ENCODE measurements at regions not wholly inside any gene's neighbourhood (a gene's known extent, or its start where the extent isn't known, plus 50 kb on each side); places are given as distances from the start of the nearest gene placed in this dataset.

- TF ChIP-seq, protein P1, sequence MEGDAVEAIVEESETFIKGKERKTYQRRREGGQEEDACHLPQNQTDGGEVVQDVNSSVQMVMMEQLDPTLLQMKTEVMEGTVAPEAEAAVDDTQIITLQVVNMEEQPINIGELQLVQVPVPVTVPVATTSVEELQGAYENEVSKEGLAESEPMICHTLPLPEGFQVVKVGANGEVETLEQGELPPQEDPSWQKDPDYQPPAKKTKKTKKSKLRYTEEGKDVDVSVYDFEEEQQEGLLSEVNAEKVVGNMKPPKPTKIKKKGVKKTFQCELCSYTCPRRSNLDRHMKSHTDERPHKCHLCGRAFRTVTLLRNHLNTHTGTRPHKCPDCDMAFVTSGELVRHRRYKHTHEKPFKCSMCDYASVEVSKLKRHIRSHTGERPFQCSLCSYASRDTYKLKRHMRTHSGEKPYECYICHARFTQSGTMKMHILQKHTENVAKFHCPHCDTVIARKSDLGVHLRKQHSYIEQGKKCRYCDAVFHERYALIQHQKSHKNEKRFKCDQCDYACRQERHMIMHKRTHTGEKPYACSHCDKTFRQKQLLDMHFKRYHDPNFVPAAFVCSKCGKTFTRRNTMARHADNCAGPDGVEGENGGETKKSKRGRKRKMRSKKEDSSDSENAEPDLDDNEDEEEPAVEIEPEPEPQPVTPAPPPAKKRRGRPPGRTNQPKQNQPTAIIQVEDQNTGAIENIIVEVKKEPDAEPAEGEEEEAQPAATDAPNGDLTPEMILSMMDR (IDR thresholded peaks at IDR 0.05), result no peak
- no peak for TF ChIP-seq POLR2A (IDR thresholded peaks at IDR 0.05)
- H3K27me3 ChIP-seq, result no peaks in the 10 kb centered on the region
- no peaks in the 10 kb centered on the region for H3K9me3 ChIP-seq (replicated peaks in 1 of 3)
- H3K4me1 ChIP-seq (replicated peaks in 1 of 2), result no peaks in the 10 kb centered on the region
- no peaks in the 10 kb centered on the region for H3K36me3 ChIP-seq (replicated peaks in 1 of 2)
- H3K4me3 ChIP-seq, result no peak overlapping the region
- H3K27ac ChIP-seq, result no peak overlapping the region
- intact Hi-C loops (cut with DNase I), result no loop called here
- WGBS, 4 donors, result 71 to 83% (median 75%) methylated on average over 3 of the region's 3 CpGs
- no peak for DNase-seq
These were observed 219.2 kb downstream of the MC4R start for GRCh38 chr18:60153376-60153775.

GRCh38 chr18:60149316-60149715 lies 223.3 kb downstream of the MC4R start:
- no peaks in the 10 kb centered on the region for H3K9me3 ChIP-seq (replicated peaks in 1 of 3)
- TF ChIP-seq, protein P1 (IDR thresholded peaks at IDR 0.05), result no peak
- TF ChIP-seq POLR2A (IDR thresholded peaks at IDR 0.05), result no peak
- 91 to 97% (median 94%) methylated on average over 5 of the region's 5 CpGs for WGBS, 4 donors
- no peak for DNase-seq
- no peak overlapping the region for H3K27ac ChIP-seq
- H3K4me1 ChIP-seq (replicated peaks in 1 of 2), result no peaks in the 10 kb centered on the region
- H3K4me3 ChIP-seq, result no peak overlapping the region
- no peaks in the 10 kb centered on the region for H3K27me3 ChIP-seq
- no peaks in the 10 kb centered on the region for H3K36me3 ChIP-seq (replicated peaks in 1 of 2)
- intact Hi-C loops (cut with DNase I), result no loop called here

GRCh38 chr18:60147323-60147722 lies 225.3 kb downstream of the MC4R start:
- no peak for DNase-seq
- 35 to 56% (median 52%) methylated on average over 5 of the region's 5 CpGs for WGBS, 4 donors
- Histone ChIP-seq H3K9me3 (replicated peaks in 1 of 3) (no peaks in the 10 kb centered on the region), H3K4me1 (replicated peaks in 1 of 2) (no peaks in the 10 kb centered on the region), H3K27me3 (no peaks in the 10 kb centered on the region), H3K27ac (no peak overlapping the region), H3K36me3 (replicated peaks in 1 of 2) (no peaks in the 10 kb centered on the region), H3K4me3 (no peak overlapping the region)
- intact Hi-C loops (cut with DNase I), result no loop called here
- TF ChIP-seq, protein P1 (IDR thresholded peaks at IDR 0.05), result no peak
- TF ChIP-seq POLR2A (IDR thresholded peaks at IDR 0.05), result no peak

DNA sequence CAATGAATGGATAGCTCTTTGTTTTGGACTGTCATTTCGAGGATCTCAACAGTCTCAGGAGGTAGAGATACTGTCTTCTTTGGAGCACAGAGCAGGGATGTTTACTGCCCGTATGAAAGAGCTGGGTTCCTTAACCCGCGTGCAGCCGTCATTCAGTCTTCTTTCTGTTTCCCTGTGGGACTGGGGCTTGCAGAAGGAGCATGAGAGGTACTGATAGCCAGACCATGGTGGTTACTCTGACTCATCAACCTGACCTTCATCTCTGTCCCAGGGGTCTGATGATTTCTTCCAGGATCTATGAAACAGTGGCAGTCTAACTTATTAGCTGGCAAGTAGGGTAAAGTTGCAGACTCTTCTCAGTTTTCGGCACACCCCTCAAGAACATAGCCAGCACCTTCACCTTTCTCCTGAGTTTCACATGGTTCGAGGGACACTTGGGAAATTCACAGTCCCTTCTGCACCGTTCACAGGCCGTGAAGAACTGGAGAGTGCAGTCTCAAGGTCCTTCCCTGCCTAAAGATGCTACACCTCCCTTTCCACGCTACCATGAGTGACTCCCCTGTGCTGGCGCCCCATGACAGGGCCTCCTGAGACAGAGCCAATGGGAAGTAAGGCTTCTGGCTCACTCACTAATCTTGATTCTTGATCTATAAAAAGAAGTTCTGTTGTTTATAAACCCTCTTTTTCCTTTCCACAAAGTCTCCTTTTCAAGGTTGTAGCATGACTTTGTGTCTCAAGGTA lies 226.2 kb downstream of the MC4R start:
- Histone ChIP-seq H3K27ac (no peak overlapping the region), H3K4me1 (replicated peaks in 1 of 2) (no peaks in the 10 kb centered on the region), H3K4me3 (no peak overlapping the region), H3K9me3 (replicated peaks in 1 of 3) (no peaks in the 10 kb centered on the region), H3K27me3 (no peaks in the 10 kb centered on the region), H3K36me3 (replicated peaks in 1 of 2) (no peaks in the 10 kb centered on the region)
- WGBS, 4 donors, result 51 to 61% (median 53%) methylated on average over 11 of the region's 11 CpGs
- no peak for DNase-seq
- intact Hi-C loops (cut with DNase I), result no loop called here
- no peak for TF ChIP-seq POLR2A (IDR thresholded peaks at IDR 0.05)
- TF ChIP-seq, protein P1 (IDR thresholded peaks at IDR 0.05), result no peak

Measured in adrenal gland (tissue), 9 donors.